Activated T-cell treated with anti-CD3 and anti-CD28 coated beads, Interleukin-2, amount 50 U/mL, for 72 hours (primary cell): ENCODE measurements at regions not wholly inside any gene's neighbourhood (a gene's known extent, or its start where the extent isn't known, plus 50 kb on each side); places are given as distances from the start of the nearest gene placed in this dataset.
"Not testable (repeated sequence)": the region's sequence is repeated elsewhere in the genome, so short reads cannot be mapped to it uniquely, and the experiment has no call there.

ENCODE experiments used
- ATAC-seq, 2 donors: fragments of 150-1000 bp; cut with Tn5 transposase; replicated peaks in 1 of 2; 2 replicates each; pipeline ENCODE4 v1.10.0; 2021; ENCODE audit warnings: moderate library complexity in 2 of 2, mild to moderate bottlenecking in 1 of 2
- DNase-seq, 2 donors: peaks; one replicate each; pipeline ENCODE4 v3.0.0; 2021 to 2022; ENCODE audit warnings: mixed read lengths in 1 of 2
- H3K27ac Mint-ChIP-seq: one replicate; pipeline ENCODE4 v1.8.0; 2022; ENCODE audit warnings: mild to moderate bottlenecking, moderate library complexity, mixed read lengths
- H3K27me3 Mint-ChIP-seq: one replicate; pipeline ENCODE4 v1.8.0; 2022; ENCODE audit warnings: low read depth, mixed read lengths
- H3K36me3 Mint-ChIP-seq, 2 donors: one replicate each; pipeline ENCODE4 v1.8.0; 2022; ENCODE audit warnings: mixed read lengths in 2 of 2, mild to moderate bottlenecking in 1 of 2; ENCODE audit not compliant: insufficient read depth in 2 of 2
- H3K4me1 Mint-ChIP-seq: one replicate; pipeline ENCODE4 v1.8.0; 2022; ENCODE audit warnings: low read depth, mixed read lengths
- H3K4me3 Mint-ChIP-seq, 2 donors: one replicate each; pipeline ENCODE4 v1.8.0; 2022; ENCODE audit warnings: mild to moderate bottlenecking in 2 of 2, mixed read lengths in 2 of 2, moderate library complexity in 2 of 2
- H3K9me3 Mint-ChIP-seq, 2 donors: one replicate each; pipeline ENCODE4 v1.8.0; 2022; ENCODE audit warnings: mixed read lengths in 2 of 2

DNA sequence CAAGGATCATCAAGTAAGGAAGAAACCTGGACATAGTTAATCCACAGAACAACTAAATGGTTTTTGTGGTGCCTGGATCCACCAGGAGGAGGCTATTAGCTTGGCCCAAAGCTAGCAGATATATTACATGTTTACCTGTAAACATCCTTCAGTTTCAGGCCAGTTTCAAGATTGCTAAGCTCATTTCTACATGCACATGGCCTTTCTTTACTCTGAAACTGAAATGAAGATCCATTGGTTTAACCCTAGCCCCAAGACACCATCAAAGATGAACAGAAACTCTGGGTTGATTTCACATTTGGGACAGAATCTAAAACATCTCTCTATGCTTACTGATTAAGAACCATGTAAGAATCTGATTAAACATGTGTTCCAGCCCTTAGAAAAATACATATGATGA lies 611.8 kb downstream of the TLE1 start:
- H3K27ac Mint-ChIP-seq, result no peak overlapping the region
- no peaks in the 10 kb centered on the region for H3K36me3 Mint-ChIP-seq
- H3K9me3 Mint-ChIP-seq, result peaks cover 6 to 11% of the 10 kb centered on the region in 2 donors
- H3K27me3 Mint-ChIP-seq, result no peaks in the 10 kb centered on the region
- DNase-seq, result no peak
- H3K4me3 Mint-ChIP-seq, result no peak overlapping the region
- H3K4me1 Mint-ChIP-seq, result no peaks in the 10 kb centered on the region
- no peak for ATAC-seq

DNA sequence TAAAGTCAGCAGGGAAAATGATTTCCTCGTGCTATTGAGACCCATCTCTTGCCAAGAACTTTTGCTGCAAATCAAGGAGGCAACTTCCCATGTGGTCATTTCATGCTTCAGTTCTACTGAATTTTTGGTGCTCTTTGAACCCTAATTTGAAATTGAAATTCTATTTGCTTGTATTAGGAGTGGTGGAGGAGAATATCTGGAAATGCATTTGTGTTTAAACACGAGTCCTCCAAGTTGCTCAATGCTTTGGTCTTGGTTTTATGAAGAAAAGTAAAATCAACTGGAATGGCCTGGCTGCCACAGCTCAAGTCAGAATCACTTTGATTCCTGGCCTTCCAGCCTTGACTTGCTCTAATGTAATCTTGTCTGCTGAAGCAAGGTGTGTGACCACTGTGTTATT lies 613.2 kb downstream of the TLE1 start:
- no peak overlapping the region for H3K27ac Mint-ChIP-seq
- no peaks in the 10 kb centered on the region for H3K36me3 Mint-ChIP-seq
- DNase-seq (no peak), ATAC-seq (no peak)
- H3K4me1 Mint-ChIP-seq, result no peaks in the 10 kb centered on the region
- H3K27me3 Mint-ChIP-seq, result no peaks in the 10 kb centered on the region
- no peak overlapping the region for H3K4me3 Mint-ChIP-seq
- H3K9me3 Mint-ChIP-seq, result peaks cover 6 to 10% of the 10 kb centered on the region in 2 donors

DNA sequence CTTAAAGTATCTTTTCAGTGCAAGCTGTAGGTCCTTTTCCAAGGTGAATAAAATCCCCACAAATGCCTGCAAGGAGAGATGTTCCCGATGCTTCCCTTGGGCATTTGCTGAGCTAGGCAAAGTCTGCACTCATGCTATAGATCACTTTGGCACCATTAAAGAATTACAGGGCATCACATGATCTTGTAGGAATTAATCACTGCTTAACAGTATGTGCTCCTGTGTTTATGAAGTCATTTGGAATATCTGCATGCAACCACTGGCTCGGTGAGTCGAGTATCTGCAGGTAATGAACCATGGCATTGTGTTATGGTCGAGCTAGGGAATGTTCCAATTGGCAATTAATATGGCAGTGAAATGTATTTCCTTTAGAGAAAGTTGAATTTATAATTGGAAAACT lies 615.1 kb downstream of the TLE1 start:
- H3K4me3 Mint-ChIP-seq, result no peak overlapping the region
- no peak for DNase-seq
- no peaks in the 10 kb centered on the region for H3K27me3 Mint-ChIP-seq
- peaks cover 4 to 6% of the 10 kb centered on the region in 2 donors for H3K9me3 Mint-ChIP-seq
- no peak overlapping the region for H3K27ac Mint-ChIP-seq
- no peaks in the 10 kb centered on the region for H3K4me1 Mint-ChIP-seq
- ATAC-seq, result no peak
- no peaks in the 10 kb centered on the region for H3K36me3 Mint-ChIP-seq

- DNase-seq (no peak), ATAC-seq (no peak)
- Mint-ChIP-seq H3K36me3 (no peaks in the 10 kb centered on the region), H3K27me3 (no peaks in the 10 kb centered on the region), H3K27ac (no peak overlapping the region), H3K4me3 (no peak overlapping the region), H3K4me1 (no peaks in the 10 kb centered on the region), H3K9me3 (peaks cover 1 to 4% of the 10 kb centered on the region in 2 donors)
Observed at GRCh38 chr9:81073821-81074220, 615.5 kb downstream of the TLE1 start.

- no peak for ATAC-seq
- no peak for DNase-seq
- Mint-ChIP-seq H3K9me3 (peaks cover 6 to 7% of the 10 kb centered on the region in 2 donors), H3K4me1 (no peaks in the 10 kb centered on the region), H3K36me3 (no peaks in the 10 kb centered on the region), H3K27me3 (no peaks in the 10 kb centered on the region), H3K4me3 (no peak overlapping the region), H3K27ac (no peak overlapping the region)
Observed at GRCh38 chr9:81072758-81073157, 616.6 kb downstream of the TLE1 start.

DNA sequence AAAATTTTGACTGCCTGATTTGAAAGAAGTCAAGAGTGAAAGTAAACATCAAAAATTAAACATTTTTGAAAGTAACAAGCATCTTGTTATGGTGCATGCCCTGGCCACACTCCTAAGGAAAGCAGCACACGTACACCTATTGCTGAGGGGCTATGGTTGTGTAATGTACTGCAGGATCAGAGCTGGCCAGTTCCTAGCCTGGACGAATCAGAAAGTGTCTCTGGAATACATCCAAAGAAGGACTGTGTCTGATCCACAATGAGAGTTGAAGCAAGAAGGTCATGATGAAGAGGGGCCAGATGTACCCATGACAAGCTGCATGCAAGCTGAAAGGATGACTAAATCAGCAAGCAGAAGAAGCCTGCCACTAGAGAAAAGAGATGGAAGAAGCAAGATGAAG lies 618.2 kb downstream of the TLE1 start:
- H3K27me3 Mint-ChIP-seq, result no peaks in the 10 kb centered on the region
- ATAC-seq, result no peak
- DNase-seq, result no peak
- peaks cover 4 to 12% of the 10 kb centered on the region in 2 donors for H3K9me3 Mint-ChIP-seq
- H3K4me3 Mint-ChIP-seq, result no peak overlapping the region
- no peak overlapping the region for H3K27ac Mint-ChIP-seq
- H3K36me3 Mint-ChIP-seq, result no peaks in the 10 kb centered on the region
- no peaks in the 10 kb centered on the region for H3K4me1 Mint-ChIP-seq

GRCh38 chr9:81070689-81071088 lies 618.7 kb downstream of the TLE1 start:
- Mint-ChIP-seq H3K27me3 (no peaks in the 10 kb centered on the region), H3K4me3 (no peak overlapping the region), H3K4me1 (no peaks in the 10 kb centered on the region), H3K9me3 (peaks cover 6 to 14% of the 10 kb centered on the region in 2 donors), H3K27ac (no peak overlapping the region), H3K36me3 (peaks cover 0 to 1% of the 10 kb centered on the region in 2 donors)
- ATAC-seq, result no peak
- DNase-seq, result no peak

- no peaks in the 10 kb centered on the region for H3K27me3 Mint-ChIP-seq
- peaks cover 0 to 1% of the 10 kb centered on the region in 2 donors for H3K36me3 Mint-ChIP-seq
- H3K9me3 Mint-ChIP-seq, result peaks cover 6 to 16% of the 10 kb centered on the region in 2 donors
- ATAC-seq (no peak), DNase-seq (no peak)
- H3K27ac Mint-ChIP-seq, result no peak overlapping the region
- no peak overlapping the region for H3K4me3 Mint-ChIP-seq
- H3K4me1 Mint-ChIP-seq, result no peaks in the 10 kb centered on the region
Observed at GRCh38 chr9:81069923-81070322, 619.4 kb downstream of the TLE1 start.

DNA sequence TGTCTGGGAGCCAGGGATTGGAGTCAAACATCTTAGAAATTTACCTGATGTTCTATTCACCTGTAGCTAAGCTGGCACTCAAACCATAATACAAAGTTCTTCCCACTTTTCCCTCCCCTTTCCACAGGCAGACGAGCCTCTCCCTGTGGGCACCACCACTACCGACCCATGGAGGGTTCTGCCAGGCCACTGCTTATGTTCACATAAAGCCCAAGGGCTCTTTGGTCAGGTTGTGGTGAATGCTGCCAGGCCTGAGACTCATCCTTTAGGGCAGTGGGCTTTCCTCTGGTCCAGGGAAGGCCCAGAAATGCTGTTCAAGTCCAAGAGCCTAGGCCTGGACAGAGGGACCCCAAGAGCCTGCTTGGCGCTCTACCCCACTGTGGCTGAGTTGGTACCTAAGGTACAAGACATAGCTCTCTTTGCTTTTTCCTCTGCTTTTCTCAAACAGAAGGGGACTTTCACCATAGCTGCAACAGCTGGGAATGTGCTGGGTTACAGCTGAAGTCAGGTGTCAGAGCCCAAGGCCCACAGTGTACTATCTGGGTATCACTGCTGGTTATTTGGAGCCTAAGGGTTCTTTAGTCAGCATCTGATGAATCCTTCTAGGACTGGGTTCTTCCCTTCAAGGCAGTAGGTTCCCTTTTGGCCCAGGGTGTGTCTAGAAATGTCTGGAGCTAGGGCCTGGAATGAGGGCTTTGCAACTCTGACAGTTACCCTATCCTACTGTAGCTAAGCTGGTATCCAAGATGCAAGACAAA lies 620.1 kb downstream of the TLE1 start:
- Mint-ChIP-seq H3K27ac (no peak overlapping the region), H3K9me3 (peaks cover 6 to 16% of the 10 kb centered on the region in 2 donors), H3K4me1 (no peaks in the 10 kb centered on the region), H3K4me3 (no peak overlapping the region), H3K36me3 (peaks cover 0 to 1% of the 10 kb centered on the region in 2 donors), H3K27me3 (no peaks in the 10 kb centered on the region)
- DNase-seq, result no peak
- no peak for ATAC-seq

GRCh38 chr9:81062995-81063394 lies 626.4 kb downstream of the TLE1 start:
- not testable (repeated sequence) for DNase-seq, ATAC-seq, H3K27ac Mint-ChIP-seq, H3K27me3 Mint-ChIP-seq, H3K36me3 Mint-ChIP-seq, H3K4me1 Mint-ChIP-seq, H3K4me3 Mint-ChIP-seq
- peaks cover 13 to 20% of the 10 kb centered on the region in 2 donors for H3K9me3 Mint-ChIP-seq

GRCh38 chr9:81058782-81059181 lies 630.6 kb downstream of the TLE1 start:
- DNase-seq (no peak), ATAC-seq (no peak)
- H3K9me3 Mint-ChIP-seq, result peaks cover 10% of the 10 kb centered on the region in 2 donors
- no peak overlapping the region for H3K27ac Mint-ChIP-seq
- H3K36me3 Mint-ChIP-seq, result peaks cover 2 to 3% of the 10 kb centered on the region in 2 donors
- H3K4me1 Mint-ChIP-seq, result no peaks in the 10 kb centered on the region
- H3K4me3 Mint-ChIP-seq, result no peak overlapping the region
- no peaks in the 10 kb centered on the region for H3K27me3 Mint-ChIP-seq

DNA sequence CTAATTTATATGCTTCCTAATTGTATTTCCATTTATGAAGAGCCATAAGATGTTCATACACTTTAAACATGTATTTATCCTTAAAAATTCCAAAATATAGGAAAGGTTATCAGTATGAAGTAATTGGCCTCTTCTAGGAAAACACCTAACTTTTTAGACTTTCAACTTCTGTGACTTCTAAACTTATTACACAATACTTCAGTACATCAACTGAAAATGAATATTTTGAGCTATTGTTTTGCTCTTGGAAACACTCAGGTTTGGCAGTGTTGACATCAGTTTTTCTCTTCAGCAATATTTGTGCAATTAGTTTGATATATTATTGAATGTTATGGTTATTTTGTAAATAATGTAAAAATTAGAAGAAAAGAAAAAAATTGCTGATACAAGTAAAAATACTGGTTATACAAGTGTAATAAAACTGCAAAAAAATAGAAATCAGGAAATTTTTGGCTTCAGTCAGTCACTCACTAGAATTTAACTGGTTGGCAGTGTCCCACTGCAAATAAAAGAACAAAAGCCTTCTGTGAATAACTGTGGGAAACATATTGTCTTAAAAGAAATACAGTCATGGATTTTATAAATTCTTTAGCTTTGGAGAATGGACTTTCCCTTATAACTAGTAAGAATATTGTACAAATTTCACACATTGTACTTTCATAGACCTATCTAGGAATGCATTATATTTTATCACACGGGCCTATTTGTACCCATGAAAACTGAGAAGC lies 635.9 kb downstream of the TLE1 start:
- Mint-ChIP-seq H3K27ac (no peak overlapping the region), H3K36me3 (peaks cover 0 to 2% of the 10 kb centered on the region in 2 donors), H3K27me3 (no peaks in the 10 kb centered on the region), H3K9me3 (peaks cover 3 to 5% of the 10 kb centered on the region in 2 donors), H3K4me3 (no peak overlapping the region), H3K4me1 (no peaks in the 10 kb centered on the region)
- no peak for DNase-seq
- no peak for ATAC-seq

DNA sequence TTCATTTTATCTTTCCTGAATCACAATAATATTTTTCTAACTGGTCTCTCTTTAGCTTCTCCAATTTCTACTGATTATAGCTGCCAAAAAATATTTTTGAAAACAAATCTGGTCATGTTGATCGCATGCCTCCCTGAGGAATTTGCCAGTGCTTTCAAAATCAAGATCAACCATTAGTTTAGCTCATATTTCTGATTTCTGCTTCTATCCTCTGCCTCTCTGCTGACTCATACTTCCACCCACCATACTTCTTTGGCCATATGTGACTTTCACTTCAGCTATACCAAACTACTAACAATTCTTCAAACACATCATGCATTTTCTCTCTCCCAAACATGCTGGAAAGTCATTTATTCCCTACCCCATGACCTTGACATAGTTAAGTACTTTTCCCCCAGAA lies 636.5 kb downstream of the TLE1 start:
- H3K27ac Mint-ChIP-seq, result no peak overlapping the region
- no peaks in the 10 kb centered on the region for H3K27me3 Mint-ChIP-seq
- H3K9me3 Mint-ChIP-seq, result peaks cover 3 to 6% of the 10 kb centered on the region in 2 donors
- ATAC-seq (no peak), DNase-seq (no peak)
- no peaks in the 10 kb centered on the region for H3K4me1 Mint-ChIP-seq
- peaks cover 0 to 2% of the 10 kb centered on the region in 2 donors for H3K36me3 Mint-ChIP-seq
- H3K4me3 Mint-ChIP-seq, result no peak overlapping the region
